Limb (tissue), 2 donors: ENCODE measurements at regions not wholly inside any gene's neighbourhood (a gene's known extent, or its start where the extent isn't known, plus 50 kb on each side); places are given as distances from the start of the nearest gene placed in this dataset.
"Not testable (repeated sequence)": the region's sequence is repeated elsewhere in the genome, so short reads cannot be mapped to it uniquely, and the experiment has no call there.

ENCODE experiments used
- DNase-seq, 2 donors: peaks; one replicate each; pipeline ENCODE4 v3.0.0-alpha.2; 2016; ENCODE audit errors: extremely low spot score in 2 of 2

GRCh38 chr2:238521002-238521401 is 94.3 kb downstream of the ASB1 start:
- no peak for DNase-seq

GRCh38 chr2:238521870-238522269 is 95.1 kb downstream of the ASB1 start:
- no peak for DNase-seq

GRCh38 chr2:238523158-238524110 is 96.7 kb downstream of the ASB1 start:
- peak; percentile 64 to 66 for DNase-seq

GRCh38 chr2:238524426-238524983 is 97.8 kb downstream of the ASB1 start:
- DNase-seq, result no peak

- no peak for DNase-seq
Measured at GRCh38 chr2:238525990-238526389, 99.3 kb downstream of the ASB1 start.

GRCh38 chr2:238527565-238527964 is 100.8 kb downstream of the ASB1 start:
- DNase-seq, result no peak

GRCh38 chr2:238528953-238529781 is 102.4 kb downstream of the ASB1 start:
- DNase-seq, result no peak

GRCh38 chr2:238531017-238531645 is 104.4 kb downstream of the ASB1 start:
- not testable (repeated sequence) for DNase-seq

- not testable (repeated sequence) for DNase-seq
Measured at GRCh38 chr2:238543732-238544131, 117.0 kb downstream of the ASB1 start.

- no peak for DNase-seq
Measured at GRCh38 chr2:238548902-238549462, 122.3 kb downstream of the ASB1 start.

GRCh38 chr2:238549866-238550265 is 123.1 kb downstream of the ASB1 start:
- no peak for DNase-seq

- no peak for DNase-seq
Measured at GRCh38 chr2:238551091-238551490, 124.4 kb downstream of the ASB1 start.

GRCh38 chr2:238552226-238552625 is 125.5 kb downstream of the ASB1 start:
- no peak for DNase-seq

GRCh38 chr2:238553159-238553558 is 126.4 kb downstream of the ASB1 start:
- DNase-seq, result no peak

GRCh38 chr2:238554468-238555315 is 128.0 kb downstream of the ASB1 start:
- no peak for DNase-seq

- DNase-seq, result no peak
Measured at GRCh38 chr2:238555786-238556542, 129.2 kb downstream of the ASB1 start.

- no peak for DNase-seq
Measured at GRCh38 chr2:238557431-238557830, 130.7 kb downstream of the ASB1 start.

GRCh38 chr2:238557936-238558335 is 131.2 kb downstream of the ASB1 start:
- no peak for DNase-seq

GRCh38 chr2:238558456-238559099 is 131.9 kb downstream of the ASB1 start:
- no peak for DNase-seq
